HG03039 (cell line): ENCODE measurements at regions not wholly inside any gene's neighbourhood (a gene's known extent, or its start where the extent isn't known, plus 50 kb on each side); places are given as distances from the start of the nearest gene placed in this dataset.

ENCODE experiments used
- ATAC-seq: cut with Tn5 transposase; IDR thresholded peaks from one replicate; pipeline ENCODE4 v1.9.1; 2021; ENCODE audit warnings: mild to moderate bottlenecking, moderate library complexity; ENCODE audit not compliant: unreplicated experiment

DNA sequence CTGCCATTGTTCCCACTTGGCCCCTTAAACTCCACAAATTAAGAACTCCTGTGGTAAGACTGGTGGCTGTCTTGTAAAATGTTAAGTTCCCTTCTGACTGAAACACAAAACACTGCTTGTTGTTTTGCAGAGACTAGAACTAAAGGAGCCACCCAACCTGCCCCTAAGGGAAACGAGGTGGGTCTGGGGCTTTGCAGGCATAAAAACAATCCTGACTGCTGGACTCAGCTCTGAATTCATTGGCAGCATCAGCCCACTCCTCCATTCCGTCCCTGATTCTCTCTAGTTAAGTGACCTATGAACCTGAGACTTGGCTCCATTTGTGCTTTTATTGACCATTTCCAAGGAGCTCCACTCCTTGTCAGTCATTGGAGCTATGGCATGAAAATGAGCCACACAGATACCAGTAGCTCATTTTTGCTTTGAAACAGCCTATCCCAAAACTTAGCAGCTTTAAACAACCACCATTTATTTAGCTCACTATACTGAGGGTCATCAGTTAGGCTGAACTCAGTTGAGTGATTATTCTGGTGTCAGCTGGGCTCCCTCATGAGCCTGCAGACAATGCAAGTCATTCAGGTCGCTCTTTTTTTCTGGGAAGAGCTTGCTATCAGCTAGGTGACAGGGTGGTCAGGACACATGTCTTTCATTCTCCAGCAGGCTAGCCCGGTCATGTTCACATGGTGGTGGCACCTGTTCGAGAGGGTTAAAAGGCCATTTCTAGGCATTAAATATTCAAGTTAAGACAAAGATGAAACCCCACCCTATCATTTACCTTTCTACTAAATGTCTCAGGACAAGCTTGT, 175.1 kb upstream of the CTNNB1 start:
- no peak for ATAC-seq

DNA sequence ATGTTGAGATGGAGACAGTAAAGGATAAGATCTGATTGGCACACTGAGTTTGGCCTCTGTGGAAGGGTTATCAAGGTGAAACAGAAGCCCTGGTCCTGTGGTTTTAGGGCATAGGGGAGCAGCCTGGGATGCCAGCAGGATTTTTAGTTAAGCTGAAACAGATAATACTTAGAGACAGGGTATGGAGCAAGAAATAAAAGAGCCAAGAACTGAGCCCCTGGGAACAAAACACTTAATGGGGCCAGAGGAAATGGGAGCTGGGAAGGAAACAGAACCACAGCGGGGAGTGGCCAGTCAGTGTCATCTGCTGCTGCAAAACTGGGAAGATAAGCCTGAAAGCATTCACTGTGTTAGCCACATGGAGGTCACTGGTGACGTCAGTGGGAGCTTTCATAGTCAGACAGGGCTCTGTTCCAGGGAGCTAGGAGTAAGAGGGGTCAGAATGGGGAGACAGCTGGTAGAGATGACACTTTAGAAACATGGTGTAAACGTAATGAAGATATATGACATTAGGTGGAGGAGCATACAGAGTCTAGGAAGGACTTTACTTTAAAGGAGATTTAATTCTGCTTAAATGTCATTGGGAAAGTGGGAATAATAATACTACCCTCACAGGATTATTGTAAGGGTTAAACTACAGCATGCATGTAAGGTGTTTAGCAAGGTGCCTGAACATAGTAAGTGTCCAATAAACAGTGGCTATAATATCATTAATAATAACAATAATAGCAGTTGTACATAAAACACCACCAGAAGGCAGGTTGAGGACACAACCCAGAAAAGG, 172.7 kb upstream of the CTNNB1 start:
- ATAC-seq = no peak

- ATAC-seq = no peak
Measured at GRCh38 chr3:41029356-41029755, 169.9 kb upstream of the CTNNB1 start.

GRCh38 chr3:41030220-41030619, 169.1 kb upstream of the CTNNB1 start:
- ATAC-seq = no peak

GRCh38 chr3:41031401-41031800, 167.9 kb upstream of the CTNNB1 start:
- no peak for ATAC-seq

DNA sequence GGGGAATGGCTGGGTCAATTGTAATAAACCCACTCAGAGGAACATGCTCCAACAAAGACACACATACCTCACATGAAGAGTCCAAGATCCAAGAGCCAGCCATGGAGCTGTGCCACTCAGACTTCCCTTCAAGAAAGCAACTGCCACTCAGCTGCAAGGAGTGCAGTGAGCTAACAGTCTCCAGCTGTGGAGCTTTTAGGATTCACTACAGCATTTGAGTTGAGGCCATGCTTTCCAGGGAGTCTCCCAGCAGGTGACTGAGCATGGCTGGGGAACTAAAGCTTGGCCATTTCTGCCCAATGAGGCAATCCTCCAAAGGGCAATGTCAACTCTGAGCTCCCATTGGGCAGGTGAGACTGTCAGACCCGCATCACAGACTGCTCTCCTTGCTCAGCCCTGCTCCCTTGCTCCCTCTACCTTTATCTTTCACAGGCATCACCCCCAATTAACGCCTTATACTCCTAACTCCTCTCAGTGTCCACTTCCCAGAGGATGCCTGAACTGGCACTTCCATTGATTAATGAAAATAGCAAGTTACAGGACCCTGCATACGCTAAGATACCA, 165.3 kb upstream of the CTNNB1 start:
- no peak for ATAC-seq

DNA sequence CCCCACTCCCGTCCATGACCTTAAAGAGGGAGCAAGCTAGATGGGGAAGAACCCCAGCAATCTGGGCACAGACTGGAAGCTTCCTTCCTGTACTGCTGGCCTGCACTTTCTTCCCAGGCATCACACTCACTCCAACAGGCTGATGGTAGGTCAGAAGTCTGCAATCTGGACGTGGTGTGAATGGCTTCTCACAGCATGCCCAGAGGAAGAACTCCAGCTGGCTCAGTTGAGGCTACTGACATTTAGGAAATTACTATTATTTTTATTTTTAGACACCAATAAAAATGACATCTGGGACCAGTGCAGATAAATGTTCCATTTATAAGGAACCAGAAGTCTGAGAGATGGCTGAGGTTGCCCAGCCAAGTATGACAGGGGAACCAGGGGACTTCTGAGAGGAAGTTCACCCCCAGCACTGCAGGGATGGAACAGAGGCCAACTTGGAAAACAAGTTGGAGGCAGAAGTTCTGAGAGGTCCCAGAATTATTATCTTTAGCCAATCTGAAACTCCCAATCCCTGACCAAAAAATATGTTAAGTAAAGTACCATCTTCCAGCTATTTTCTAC, 163.8 kb upstream of the CTNNB1 start:
- no peak for ATAC-seq

DNA sequence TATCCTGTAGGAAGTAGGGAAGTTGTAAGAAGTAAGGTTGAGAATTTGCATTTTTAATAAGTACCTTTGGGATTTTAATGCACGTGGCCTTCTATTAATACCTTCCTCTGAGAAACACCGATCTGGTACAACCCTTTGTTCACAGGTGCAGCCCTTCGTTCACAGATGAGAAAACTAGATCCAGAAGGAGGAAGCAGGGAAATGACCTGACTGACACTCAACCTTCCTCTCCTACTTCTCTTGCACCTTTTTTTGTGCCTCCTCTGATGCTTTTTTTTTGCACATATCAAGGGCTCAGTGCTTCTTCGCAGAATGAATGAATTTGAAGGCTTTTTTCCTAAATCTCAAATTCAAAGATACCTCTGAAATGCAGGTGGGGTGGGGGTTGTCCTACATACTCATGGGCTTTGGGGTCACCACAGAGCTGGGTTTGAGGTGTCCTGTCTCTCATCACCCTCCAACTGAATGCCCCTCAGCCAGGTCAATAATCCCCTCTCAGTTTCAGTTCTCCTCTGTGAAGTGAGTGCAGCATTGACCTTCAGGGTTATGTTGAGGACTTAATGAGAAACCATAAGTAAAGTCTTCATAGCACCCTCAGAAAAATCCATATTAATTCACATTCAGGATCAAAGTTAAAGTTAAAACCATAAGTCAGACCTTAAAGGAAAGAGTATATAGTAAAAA, 161.5 kb upstream of the CTNNB1 start:
- no peak for ATAC-seq

DNA sequence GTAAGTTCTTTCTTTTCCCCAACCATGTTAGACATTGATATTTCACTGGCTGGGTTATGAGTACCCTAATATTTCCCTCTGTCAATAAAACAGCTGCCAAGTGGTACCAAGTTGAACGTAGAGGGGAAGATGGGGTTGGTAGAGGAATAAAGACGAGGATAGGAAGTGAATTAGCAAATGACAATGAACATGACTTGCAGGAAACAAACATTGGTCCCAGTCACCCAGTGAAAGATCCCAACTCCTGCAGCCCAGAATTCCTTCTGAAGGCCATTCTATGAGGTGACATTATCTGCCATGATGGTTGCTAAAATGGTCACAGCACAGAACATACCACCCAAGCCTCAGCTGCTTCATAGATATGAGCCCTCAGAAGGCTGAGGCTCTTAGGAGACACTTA, 159.0 kb upstream of the CTNNB1 start:
- ATAC-seq = no peak

- ATAC-seq = no peak
Measured at GRCh38 chr3:41041462-41041861, 157.8 kb upstream of the CTNNB1 start.

DNA sequence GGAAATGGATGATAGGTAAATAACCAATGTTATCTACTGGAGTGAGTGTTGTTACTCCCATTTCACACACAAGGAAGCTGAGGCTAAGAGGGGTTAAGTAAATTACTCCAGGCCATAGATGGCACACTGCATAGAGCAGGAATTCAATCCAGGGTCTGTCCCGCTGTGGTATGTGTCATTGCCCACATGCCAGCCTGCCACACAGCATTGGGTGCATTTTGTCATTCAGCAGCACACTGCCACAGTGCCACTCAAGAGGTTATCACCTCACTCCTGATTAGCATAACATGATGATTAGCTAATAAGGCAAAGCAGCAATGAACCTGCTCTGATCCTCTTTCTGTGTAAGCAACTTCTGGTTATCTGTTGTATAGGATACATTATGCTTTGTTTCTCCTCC, 157.4 kb upstream of the CTNNB1 start:
- ATAC-seq = no peak

DNA sequence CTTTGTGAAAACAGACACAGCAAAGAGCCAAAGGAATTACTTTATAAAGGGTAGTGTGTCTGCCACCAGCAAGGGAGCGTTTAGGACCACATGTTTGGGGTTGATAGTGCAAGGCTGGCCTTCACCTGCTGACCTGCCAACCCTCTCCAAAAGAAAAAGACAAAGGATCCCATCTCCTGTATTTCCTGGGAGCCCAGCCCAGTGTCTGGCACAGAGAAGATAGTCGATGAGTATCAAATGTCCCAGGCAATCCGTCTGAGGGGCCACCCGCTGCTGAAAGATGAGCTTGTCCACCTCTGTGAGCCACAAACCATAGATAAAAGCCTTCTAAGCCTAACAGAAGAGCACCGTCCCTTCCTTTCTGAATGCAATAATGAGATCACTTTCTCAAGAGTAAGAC, 154.8 kb upstream of the CTNNB1 start:
- no peak for ATAC-seq

- ATAC-seq = no peak
Measured at GRCh38 chr3:41045491-41045890, 153.8 kb upstream of the CTNNB1 start.

DNA sequence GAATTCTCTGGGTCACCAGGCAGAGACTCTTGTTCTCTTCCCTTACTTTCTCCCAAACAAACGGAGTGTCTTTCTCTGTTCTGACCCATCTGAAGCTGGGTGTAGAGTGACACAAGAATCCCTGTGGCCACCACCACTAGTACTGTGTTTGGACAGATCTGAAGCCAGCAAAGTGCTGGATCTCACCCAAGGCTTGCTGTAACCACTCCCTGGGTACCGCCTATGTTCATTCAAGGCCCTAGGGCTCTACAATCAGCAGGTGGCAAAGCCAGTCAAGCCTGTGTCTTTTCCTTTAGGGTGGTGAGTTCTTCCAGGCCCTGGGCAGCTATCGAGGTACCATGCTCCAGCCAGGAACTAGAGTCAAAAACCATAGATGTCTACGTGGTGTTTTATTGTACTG, 149.2 kb upstream of the CTNNB1 start:
- no peak for ATAC-seq

DNA sequence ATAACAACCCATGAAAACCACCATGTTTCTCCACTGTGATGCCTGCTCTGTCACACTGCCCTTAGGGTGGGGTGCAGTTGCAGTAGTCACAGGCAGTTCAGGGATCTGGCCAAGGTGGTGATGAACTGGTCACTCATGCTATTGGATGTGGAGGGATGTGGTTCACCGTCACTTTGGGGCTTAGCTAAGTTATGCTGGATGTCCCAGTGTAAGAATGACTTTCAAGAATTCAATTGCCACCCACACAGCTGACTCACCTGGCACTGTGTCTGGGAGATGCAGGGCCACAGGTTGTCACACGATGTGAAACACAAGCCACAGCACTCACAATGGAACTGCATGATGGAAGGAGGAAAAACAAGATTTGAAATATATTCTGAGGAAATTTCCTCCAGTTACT, 146.1 kb upstream of the CTNNB1 start:
- ATAC-seq = no peak

DNA sequence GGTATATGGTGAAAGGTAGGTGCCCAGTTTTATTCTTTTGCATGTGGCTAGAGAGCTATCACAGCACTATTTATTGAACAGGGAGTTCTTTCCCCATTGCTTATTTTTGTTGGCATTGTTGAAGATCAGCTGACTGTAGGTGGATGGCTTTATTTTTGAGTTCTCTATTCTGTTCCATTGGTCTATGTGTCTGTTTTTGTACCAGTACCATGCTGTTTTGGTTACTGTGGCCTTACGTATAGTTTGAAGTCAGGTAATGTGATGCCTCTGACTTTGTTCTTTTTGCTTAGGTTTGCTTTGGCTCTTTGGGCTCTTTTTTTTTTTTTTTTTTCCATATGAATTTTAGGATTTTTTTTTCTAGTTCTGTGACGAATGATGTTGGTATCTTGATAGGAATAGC, 139.2 kb upstream of the CTNNB1 start:
- ATAC-seq = no peak

DNA sequence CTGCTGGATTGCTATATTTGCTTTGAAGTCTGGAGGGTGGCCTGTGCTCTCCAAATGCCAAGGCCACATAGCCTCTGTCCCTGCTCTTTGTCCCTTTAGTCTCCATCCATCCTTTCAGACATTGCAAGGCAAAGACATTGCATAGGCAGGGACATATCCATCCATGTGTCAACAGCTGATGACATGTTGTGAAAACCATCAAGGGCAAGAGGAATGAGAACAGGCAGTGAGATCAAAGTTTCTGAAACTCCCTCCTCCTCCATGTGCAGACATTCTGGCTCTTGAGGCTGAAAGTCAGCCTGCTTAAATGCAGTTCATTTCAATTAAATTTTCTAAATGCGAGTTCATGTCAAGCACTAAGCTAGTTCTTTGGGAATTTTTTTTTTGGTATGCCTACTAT, 135.2 kb upstream of the CTNNB1 start:
- ATAC-seq = no peak

GRCh38 chr3:41064526-41064925, 134.8 kb upstream of the CTNNB1 start:
- no peak for ATAC-seq

GRCh38 chr3:41065340-41065739, 134.0 kb upstream of the CTNNB1 start:
- no peak for ATAC-seq

DNA sequence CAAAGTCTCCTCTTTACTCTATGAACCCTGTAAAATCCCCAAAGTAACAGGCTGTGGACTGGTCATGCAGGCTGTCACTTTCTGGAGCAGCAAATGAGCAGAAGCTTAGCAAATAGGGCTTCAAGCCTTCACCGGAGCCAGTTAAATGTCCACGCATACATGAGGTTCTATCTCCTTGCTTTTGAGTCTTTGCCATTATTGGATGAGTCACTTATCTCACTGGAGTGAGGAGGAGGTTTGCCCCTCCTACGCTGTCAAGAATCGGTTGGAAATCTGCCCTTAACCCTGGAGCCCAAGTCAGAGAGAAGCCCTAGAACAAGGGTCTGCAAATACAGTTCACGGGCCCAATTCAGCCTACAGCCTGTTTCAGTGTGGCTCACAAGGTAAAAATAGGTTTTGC, 126.1 kb upstream of the CTNNB1 start:
- ATAC-seq = no peak

- ATAC-seq = no peak
Measured at GRCh38 chr3:41075975-41076374, 123.3 kb upstream of the CTNNB1 start.
